PC-3 (cell line): ENCODE measurements at regions not wholly inside any gene's neighbourhood (a gene's known extent, or its start where the extent isn't known, plus 50 kb on each side); places are given as distances from the start of the nearest gene placed in this dataset.

Source experiments
- ATAC-seq: fragments of 200-7000 bp; cut with Tn5 transposase; 2 replicates; pipeline ENCODE4 v1.9.1; 2020; ENCODE audit warnings: mild to moderate bottlenecking, moderate library complexity
- BruUV-seq: library from RNA; stranded (reverse); fragments of 400-500 nt; replicated peaks from 2 replicates; lab custom pipeline; 2021; lab: Mats Ljungman, UMichigan
- CTCF ChIA-PET: fragments of 300-600 bp; sonication (Branson Sonifier 250); formaldehyde crosslinking; loops from one replicate; lab custom pipeline; 2022; ENCODE audit warnings: antibody characterized with exemption; lab: Charles Lee
- POLR2A ChIA-PET: fragments of 300-600 bp; sonication (Branson Sonifier 250); formaldehyde crosslinking; loops from one replicate; lab custom pipeline; 2022; ENCODE audit warnings: antibody characterized with exemption; ENCODE audit not compliant: unreplicated experiment; lab: Charles Lee
- DNase-seq: peaks from one replicate; pipeline ENCODE4 v3.0.0-alpha.2; 2015
- H2AFZ ChIP-seq: fragments of 300-600 bp; sonication (generic); 2 replicates; pipeline ENCODE4 v1.6.0; 2016; ENCODE audit warnings: antibody characterized with exemption, low read length
- H3F3A ChIP-seq: fragments of 300-600 bp; sonication (generic); one replicate; pipeline ENCODE4 v1.6.0; 2017; ENCODE audit warnings: antibody characterized with exemption, low read length, control low read depth, mild to moderate bottlenecking; ENCODE audit not compliant: unreplicated experiment
- H3K27ac ChIP-seq: fragments of 300-600 bp; sonication (generic); 2 replicates; pipeline ENCODE4 v1.5.1; 2016; ENCODE audit warnings: mild to moderate bottlenecking, low read length
- H3K27me3 ChIP-seq: fragments of 300-600 bp; sonication (generic); 2 replicates; pipeline ENCODE4 v1.6.1; 2016; ENCODE audit warnings: low read length, mixed read lengths
- H3K36me3 ChIP-seq: fragments of 300-600 bp; sonication (generic); 2 replicates; pipeline ENCODE4 v1.6.1; 2016; ENCODE audit warnings: low read depth, mixed run types, low read length, mixed read lengths
- H3K4me1 ChIP-seq: fragments of 300-600 bp; sonication (generic); 2 replicates; pipeline ENCODE4 v1.5.1; 2016; ENCODE audit warnings: low read length; ENCODE audit not compliant: insufficient read depth
- H3K4me2 ChIP-seq: fragments of 300-600 bp; sonication (generic); 2 replicates; pipeline ENCODE4 v1.6.0; 2016; ENCODE audit warnings: low read length
- H3K4me3 ChIP-seq: fragments of 300-600 bp; sonication (generic); 2 replicates; pipeline ENCODE4 v1.5.1; 2016; ENCODE audit warnings: mild to moderate bottlenecking, low read length, mixed read lengths
- H3K79me2 ChIP-seq: fragments of 300-600 bp; sonication (generic); 2 replicates; pipeline ENCODE4 v1.6.1; 2017; ENCODE audit warnings: low read length, mixed read lengths
- H3K9ac ChIP-seq: fragments of 300-600 bp; sonication (generic); 2 replicates; pipeline ENCODE4 v1.6.0; 2016; ENCODE audit warnings: mild to moderate bottlenecking, low read length
- H3K9me2 ChIP-seq: fragments of 300-600 bp; sonication (generic); replicated peaks from 2 replicates; pipeline ENCODE4 v1.6.1; 2016; ENCODE audit warnings: mixed run types, low read length, mixed read lengths
- H3K9me3 ChIP-seq: fragments of 300-600 bp; sonication (generic); 2 replicates; pipeline ENCODE4 v1.6.1; 2016; ENCODE audit warnings: low read length, mixed read lengths
- H4K20me1 ChIP-seq: fragments of 300-600 bp; sonication (generic); 2 replicates; pipeline ENCODE4 v1.6.1; 2016; ENCODE audit warnings: low read length, mixed read lengths
- CTCF ChIP-seq: fragments of 300-600 bp; sonication (generic); conservative IDR thresholded peaks from 2 replicates; pipeline ENCODE4 v1.5.1; 2017; ENCODE audit warnings: antibody characterized with exemption, low read depth, mild to moderate bottlenecking, low read length
- EZH2 ChIP-seq: fragments of 300-600 bp; sonication (generic); IDR thresholded peaks from one replicate; pipeline ENCODE4 v1.6.1; 2017; ENCODE audit warnings: antibody characterized with exemption, mild to moderate bottlenecking, low read length; ENCODE audit not compliant: unreplicated experiment
- EZH2phosphoT487 ChIP-seq: fragments of 300-600 bp; sonication (generic); IDR thresholded peaks from 2 replicates; pipeline ENCODE4 v1.6.1; 2018; ENCODE audit warnings: mild to moderate bottlenecking, antibody characterized with exemption, low read length, borderline replicate concordance
- intact Hi-C: fragments of 100-400 bp; cut with micrococcal nuclease; formaldehyde crosslinking; loops from 2 replicates; pipeline ENCODE4 v1.9.0; 2023

- no peaks in the 10 kb centered on the region for H3F3A ChIP-seq
- CTCF ChIA-PET: no interaction called here
- H3K4me2 ChIP-seq: no peak overlapping the region
Observed at GRCh38 chrX:121259170-121259569, 211.8 kb downstream of the GLUD2 start.

GRCh38 chrX:121260596-121261240, 213.3 kb downstream of the GLUD2 start:
- CTCF ChIA-PET: no interaction called here
- H3K4me2 ChIP-seq: no peak overlapping the region
- no peak for ATAC-seq
- H2AFZ ChIP-seq: no peak overlapping the region
- no peaks in the 10 kb centered on the region for H3F3A ChIP-seq
- no peak overlapping the region for H3K4me3 ChIP-seq
- intact Hi-C loops: no loop called here
- H3K27me3 ChIP-seq: no peaks in the 10 kb centered on the region
- no peak for DNase-seq
- H4K20me1 ChIP-seq: no peaks in the 10 kb centered on the region
- TF ChIP-seq EZH2phosphoT487 (no peak), CTCF (no peak), EZH2 (no peak)
- H3K36me3 ChIP-seq: no peaks in the 10 kb centered on the region
- no peaks in the 10 kb centered on the region for H3K4me1 ChIP-seq
- POLR2A ChIA-PET: no interaction called here
- no peaks in the 10 kb centered on the region for H3K79me2 ChIP-seq
- no peak overlapping the region for H3K27ac ChIP-seq
- H3K9me3 ChIP-seq: no peaks in the 10 kb centered on the region
- BruUV-seq: no TSS peak
- no peaks in the 10 kb centered on the region for H3K9me2 ChIP-seq
- no peak overlapping the region for H3K9ac ChIP-seq

More at GRCh38 chrX:121259170-121259569, 211.8 kb downstream of the GLUD2 start:
- H3K9ac ChIP-seq: no peak overlapping the region
- DNase-seq (no peak), ATAC-seq (no peak)
- no peak overlapping the region for H3K27ac ChIP-seq
- no peak for TF ChIP-seq CTCF
- no peak for TF ChIP-seq EZH2
- TF ChIP-seq EZH2phosphoT487: no peak
- no TSS peak for BruUV-seq
- H2AFZ ChIP-seq: no peak overlapping the region
- intact Hi-C loops: no loop called here
- H3K36me3 ChIP-seq: no peaks in the 10 kb centered on the region
- no peaks in the 10 kb centered on the region for H3K4me1 ChIP-seq
- H3K79me2 ChIP-seq: no peaks in the 10 kb centered on the region
- no peaks in the 10 kb centered on the region for H4K20me1 ChIP-seq
- H3K27me3 ChIP-seq: no peaks in the 10 kb centered on the region
- POLR2A ChIA-PET: interaction anchor here (0.6 kb wide), 1 partner anchor 315 kb away, joined by 4 read pairs; no protein-coding TSS in a partner anchor
- H3K4me3 ChIP-seq: no peak overlapping the region
- no peaks in the 10 kb centered on the region for H3K9me2 ChIP-seq
- no peaks in the 10 kb centered on the region for H3K9me3 ChIP-seq

- ChIA-PET CTCF (no interaction called here), POLR2A (no interaction called here)
- intact Hi-C loops: no loop called here
- Histone ChIP-seq H3K9ac (no peak overlapping the region), H3K27ac (no peak overlapping the region), H2AFZ (no peak overlapping the region), H4K20me1 (no peaks in the 10 kb centered on the region), H3K9me3 (no peaks in the 10 kb centered on the region), H3K4me3 (no peak overlapping the region), H3K36me3 (no peaks in the 10 kb centered on the region), H3K79me2 (no peaks in the 10 kb centered on the region), H3K9me2 (no peaks in the 10 kb centered on the region), H3K27me3 (no peaks in the 10 kb centered on the region), H3K4me2 (no peak overlapping the region), H3K4me1 (no peaks in the 10 kb centered on the region), H3F3A (no peaks in the 10 kb centered on the region)
- no TSS peak for BruUV-seq
- ATAC-seq (no peak), DNase-seq (no peak)
- TF ChIP-seq EZH2phosphoT487 (no peak), EZH2 (no peak), CTCF (no peak)
Observed at GRCh38 chrX:121283921-121284320, 236.5 kb downstream of the GLUD2 start.
